SK-N-MC (cell line): ENCODE measurements at regions not wholly inside any gene's neighbourhood (a gene's known extent, or its start where the extent isn't known, plus 50 kb on each side); places are given as distances from the start of the nearest gene placed in this dataset.
"Not testable (repeated sequence)": the region's sequence is repeated elsewhere in the genome, so short reads cannot be mapped to it uniquely, and the experiment has no call there.

ENCODE experiments used
- DNase-seq: peaks from one replicate; pipeline ENCODE4 v3.0.0-alpha.2; 2011; ENCODE audit warnings: low read depth, low spot score
- H3K27ac ChIP-seq: fragments of 200-600 bp; sonication (generic); 2 replicates; pipeline ENCODE4 v1.5.1; 2016; ENCODE audit warnings: mixed run types
- H3K36me3 ChIP-seq: fragments of 200-600 bp; sonication (generic); 2 replicates; pipeline ENCODE4 v1.6.1; 2017; ENCODE audit warnings: antibody characterized with exemption, low read length, mixed read lengths; ENCODE audit not compliant: insufficient read depth
- H3K4me3 ChIP-seq: fragments of 200-600 bp; sonication (generic); 2 replicates; pipeline ENCODE4 v1.5.1; 2016
- H3K9ac ChIP-seq: fragments of 200-600 bp; sonication (generic); 2 replicates; pipeline ENCODE4 v1.8.0; 2017; ENCODE audit warnings: mixed run types, mixed read lengths; ENCODE audit not compliant: insufficient read length
- H3K9me3 ChIP-seq: fragments of 200-600 bp; sonication (generic); 2 replicates; pipeline ENCODE4 v1.6.1; 2017; ENCODE audit warnings: low read depth, mild to moderate bottlenecking, antibody characterized with exemption, low read length, moderate library complexity, mixed read lengths
- EZH2 ChIP-seq: fragments of 200-600 bp; sonication (generic); IDR thresholded peaks from one replicate; pipeline ENCODE4 v1.6.1; 2017; ENCODE audit warnings: antibody characterized with exemption
- FOXP2 ChIP-seq: optimal IDR thresholded peaks from 2 replicates; pipeline ENCODE3; 2011; ENCODE audit warnings: mild to moderate bottlenecking, moderate library complexity; ENCODE audit not compliant: insufficient read depth; ENCODE audit errors: extremely low read length, control extremely low read depth
- POLR2AphosphoS5 ChIP-seq: IDR thresholded peaks from 2 replicates; pipeline ENCODE4 v1.6.1; 2012; ENCODE audit warnings: mild to moderate bottlenecking, low read depth, low read length, borderline replicate concordance

- Histone ChIP-seq H3K4me3 (no peak overlapping the region), H3K27ac (no peak overlapping the region), H3K9ac (no peak overlapping the region), H3K9me3 (no peaks in the 10 kb centered on the region), H3K36me3 (no peaks in the 10 kb centered on the region)
- no peak for TF ChIP-seq POLR2AphosphoS5
- no peak for TF ChIP-seq EZH2
- no peak for TF ChIP-seq FOXP2
- no peak for DNase-seq
These were observed 192.6 kb upstream of the IRX4 start for GRCh38 chr5:2075365-2075764.

- Histone ChIP-seq H3K9ac (no peak overlapping the region), H3K9me3 (no peaks in the 10 kb centered on the region), H3K36me3 (no peaks in the 10 kb centered on the region), H3K4me3 (no peak overlapping the region), H3K27ac (no peak overlapping the region)
- DNase-seq = no peak
- TF ChIP-seq FOXP2 (no peak), EZH2 (no peak)
These were observed 188.8 kb upstream of the IRX4 start for GRCh38 chr5:2071562-2071961.

GRCh38 chr5:2070787-2071186 lies 188.1 kb upstream of the IRX4 start:
- not testable (repeated sequence) for H3K4me3 ChIP-seq

GRCh38 chr5:2068531-2068930 lies 185.8 kb upstream of the IRX4 start:
- DNase-seq = no peak
- no peak for TF ChIP-seq EZH2
- TF ChIP-seq POLR2AphosphoS5 = no peak
- TF ChIP-seq FOXP2 = no peak
- H3K36me3 ChIP-seq = no peaks in the 10 kb centered on the region
- H3K9me3 ChIP-seq = no peaks in the 10 kb centered on the region
- no peak overlapping the region for H3K9ac ChIP-seq
- H3K27ac ChIP-seq = no peak overlapping the region
- no peak overlapping the region for H3K4me3 ChIP-seq

More at GRCh38 chr5:2070787-2071186, 188.1 kb upstream of the IRX4 start:
- not testable (repeated sequence) for H3K36me3 ChIP-seq, H3K27ac ChIP-seq, H3K9me3 ChIP-seq, DNase-seq, H3K9ac ChIP-seq

- no peaks in the 10 kb centered on the region for H3K36me3 ChIP-seq
- no peak overlapping the region for H3K9ac ChIP-seq
- H3K9me3 ChIP-seq = no peaks in the 10 kb centered on the region
- TF ChIP-seq FOXP2 (no peak), POLR2AphosphoS5 (no peak), EZH2 (no peak)
- no peak overlapping the region for H3K4me3 ChIP-seq
- no peak for DNase-seq
- H3K27ac ChIP-seq = no peak overlapping the region
These were observed 183.6 kb upstream of the IRX4 start for GRCh38 chr5:2066373-2066772.

- not testable (repeated sequence) for H3K27ac ChIP-seq, H3K9me3 ChIP-seq, H3K4me3 ChIP-seq, DNase-seq, H3K9ac ChIP-seq, H3K36me3 ChIP-seq
These were observed 180.7 kb upstream of the IRX4 start for GRCh38 chr5:2063380-2063779.

GRCh38 chr5:2052687-2053086 lies 170.0 kb upstream of the IRX4 start:
- no peak for TF ChIP-seq FOXP2
- no peak for TF ChIP-seq POLR2AphosphoS5
- no peak for TF ChIP-seq EZH2
- H3K36me3 ChIP-seq = no peaks in the 10 kb centered on the region
- no peak for DNase-seq
- no peaks in the 10 kb centered on the region for H3K9me3 ChIP-seq
- no peak overlapping the region for H3K4me3 ChIP-seq
- no peak overlapping the region for H3K9ac ChIP-seq
- no peak overlapping the region for H3K27ac ChIP-seq

- no peaks in the 10 kb centered on the region for H3K9me3 ChIP-seq
- DNase-seq = no peak
- H3K27ac ChIP-seq = no peak overlapping the region
- H3K9ac ChIP-seq = no peak overlapping the region
- H3K36me3 ChIP-seq = no peaks in the 10 kb centered on the region
- no peak for TF ChIP-seq FOXP2
- no peak for TF ChIP-seq POLR2AphosphoS5
- no peak for TF ChIP-seq EZH2
- H3K4me3 ChIP-seq = no peak overlapping the region
These were observed 167.2 kb upstream of the IRX4 start for GRCh38 chr5:2049876-2050275.

GRCh38 chr5:2048664-2049063 lies 165.9 kb upstream of the IRX4 start:
- Histone ChIP-seq H3K4me3 (no peak overlapping the region), H3K9ac (no peak overlapping the region), H3K36me3 (no peaks in the 10 kb centered on the region), H3K9me3 (no peaks in the 10 kb centered on the region), H3K27ac (no peak overlapping the region)
- TF ChIP-seq POLR2AphosphoS5 (no peak), EZH2 (no peak)
- DNase-seq = no peak

GRCh38 chr5:2047341-2047927 lies 164.7 kb upstream of the IRX4 start:
- DNase-seq = no peak
- TF ChIP-seq POLR2AphosphoS5 = no peak
- TF ChIP-seq EZH2 = no peak
- TF ChIP-seq FOXP2 = no peak
- Histone ChIP-seq H3K27ac (no peak overlapping the region), H3K36me3 (no peaks in the 10 kb centered on the region), H3K9ac (no peak overlapping the region), H3K4me3 (no peak overlapping the region), H3K9me3 (no peaks in the 10 kb centered on the region)
